ENCODE measurements at regions not wholly inside any gene's neighbourhood (a gene's known extent, or its start where the extent isn't known, plus 50 kb on each side); places are given as distances from the start of the nearest gene placed in this dataset.

- TF ChIP-seq, protein P1, sequence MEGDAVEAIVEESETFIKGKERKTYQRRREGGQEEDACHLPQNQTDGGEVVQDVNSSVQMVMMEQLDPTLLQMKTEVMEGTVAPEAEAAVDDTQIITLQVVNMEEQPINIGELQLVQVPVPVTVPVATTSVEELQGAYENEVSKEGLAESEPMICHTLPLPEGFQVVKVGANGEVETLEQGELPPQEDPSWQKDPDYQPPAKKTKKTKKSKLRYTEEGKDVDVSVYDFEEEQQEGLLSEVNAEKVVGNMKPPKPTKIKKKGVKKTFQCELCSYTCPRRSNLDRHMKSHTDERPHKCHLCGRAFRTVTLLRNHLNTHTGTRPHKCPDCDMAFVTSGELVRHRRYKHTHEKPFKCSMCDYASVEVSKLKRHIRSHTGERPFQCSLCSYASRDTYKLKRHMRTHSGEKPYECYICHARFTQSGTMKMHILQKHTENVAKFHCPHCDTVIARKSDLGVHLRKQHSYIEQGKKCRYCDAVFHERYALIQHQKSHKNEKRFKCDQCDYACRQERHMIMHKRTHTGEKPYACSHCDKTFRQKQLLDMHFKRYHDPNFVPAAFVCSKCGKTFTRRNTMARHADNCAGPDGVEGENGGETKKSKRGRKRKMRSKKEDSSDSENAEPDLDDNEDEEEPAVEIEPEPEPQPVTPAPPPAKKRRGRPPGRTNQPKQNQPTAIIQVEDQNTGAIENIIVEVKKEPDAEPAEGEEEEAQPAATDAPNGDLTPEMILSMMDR (IDR thresholded peaks at IDR 0.05): no peak
- TF ChIP-seq EZH2 (IDR thresholded peaks at IDR 0.05) (no peak), EZH2phosphoT487 (IDR thresholded peaks at IDR 0.05) (no peak)
Measured at GRCh38 chr11:134800130-134800529, 388.1 kb upstream of the B3GAT1 start.
